ENCODE measurements at regions not wholly inside any gene's neighbourhood (a gene's known extent, or its start where the extent isn't known, plus 50 kb on each side); places are given as distances from the start of the nearest gene placed in this dataset.

DNA sequence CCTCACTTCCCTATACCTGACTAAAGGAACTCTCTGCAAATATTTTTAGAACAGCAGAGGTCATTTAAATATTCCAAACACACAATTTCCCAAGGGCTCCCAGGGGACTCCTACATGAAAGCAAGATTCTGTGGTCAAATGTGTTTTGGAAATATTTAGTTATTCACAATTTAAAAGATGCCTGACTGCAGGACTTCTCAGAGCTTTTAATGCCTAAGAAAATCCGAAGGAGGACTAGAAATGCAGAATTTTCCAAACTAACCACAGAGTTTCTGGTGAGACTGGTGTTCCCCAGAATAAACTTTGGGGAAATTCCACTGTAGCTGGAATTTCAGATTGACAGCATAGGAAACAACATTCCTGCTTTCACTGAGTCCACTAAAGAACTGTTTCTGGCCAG, 84.8 kb upstream of the MAP1LC3B2 start:
- DNase-seq (ENCODE audit: low read depth): no peak
- H3K4me3 ChIP-seq (ENCODE audit: low read length): no peak overlapping the region
- TF ChIP-seq, protein P1, sequence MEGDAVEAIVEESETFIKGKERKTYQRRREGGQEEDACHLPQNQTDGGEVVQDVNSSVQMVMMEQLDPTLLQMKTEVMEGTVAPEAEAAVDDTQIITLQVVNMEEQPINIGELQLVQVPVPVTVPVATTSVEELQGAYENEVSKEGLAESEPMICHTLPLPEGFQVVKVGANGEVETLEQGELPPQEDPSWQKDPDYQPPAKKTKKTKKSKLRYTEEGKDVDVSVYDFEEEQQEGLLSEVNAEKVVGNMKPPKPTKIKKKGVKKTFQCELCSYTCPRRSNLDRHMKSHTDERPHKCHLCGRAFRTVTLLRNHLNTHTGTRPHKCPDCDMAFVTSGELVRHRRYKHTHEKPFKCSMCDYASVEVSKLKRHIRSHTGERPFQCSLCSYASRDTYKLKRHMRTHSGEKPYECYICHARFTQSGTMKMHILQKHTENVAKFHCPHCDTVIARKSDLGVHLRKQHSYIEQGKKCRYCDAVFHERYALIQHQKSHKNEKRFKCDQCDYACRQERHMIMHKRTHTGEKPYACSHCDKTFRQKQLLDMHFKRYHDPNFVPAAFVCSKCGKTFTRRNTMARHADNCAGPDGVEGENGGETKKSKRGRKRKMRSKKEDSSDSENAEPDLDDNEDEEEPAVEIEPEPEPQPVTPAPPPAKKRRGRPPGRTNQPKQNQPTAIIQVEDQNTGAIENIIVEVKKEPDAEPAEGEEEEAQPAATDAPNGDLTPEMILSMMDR (IDR thresholded peaks at IDR 0.05; ENCODE audit: insufficient read depth, low read depth, low read length, missing control alignments): no peak

DNA sequence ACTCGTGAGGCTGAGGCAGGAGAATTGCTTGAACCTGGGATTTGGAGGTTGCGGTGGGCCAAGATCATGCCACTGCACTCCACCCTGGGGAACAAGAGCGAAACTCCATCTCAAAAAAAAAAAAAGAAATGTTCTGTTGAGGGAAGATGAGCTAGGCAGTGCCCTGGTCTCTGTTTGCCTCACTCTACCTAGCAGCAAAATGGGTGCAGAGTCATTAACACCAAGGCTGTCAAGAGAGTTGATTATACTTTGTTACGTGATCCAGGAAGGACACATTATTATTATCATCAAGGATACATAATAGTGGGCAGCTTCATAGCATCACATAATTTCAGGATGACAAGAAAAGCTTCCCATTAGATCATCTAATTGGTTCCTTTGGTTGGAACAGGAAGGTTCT, 84.3 kb upstream of the MAP1LC3B2 start:
- TF ChIP-seq, protein P1 (IDR thresholded peaks at IDR 0.05; ENCODE audit: insufficient read depth, low read depth, low read length, missing control alignments): no peak
- H3K4me3 ChIP-seq (ENCODE audit: low read length): no peak overlapping the region
- DNase-seq (ENCODE audit: low read depth): no peak

DNA sequence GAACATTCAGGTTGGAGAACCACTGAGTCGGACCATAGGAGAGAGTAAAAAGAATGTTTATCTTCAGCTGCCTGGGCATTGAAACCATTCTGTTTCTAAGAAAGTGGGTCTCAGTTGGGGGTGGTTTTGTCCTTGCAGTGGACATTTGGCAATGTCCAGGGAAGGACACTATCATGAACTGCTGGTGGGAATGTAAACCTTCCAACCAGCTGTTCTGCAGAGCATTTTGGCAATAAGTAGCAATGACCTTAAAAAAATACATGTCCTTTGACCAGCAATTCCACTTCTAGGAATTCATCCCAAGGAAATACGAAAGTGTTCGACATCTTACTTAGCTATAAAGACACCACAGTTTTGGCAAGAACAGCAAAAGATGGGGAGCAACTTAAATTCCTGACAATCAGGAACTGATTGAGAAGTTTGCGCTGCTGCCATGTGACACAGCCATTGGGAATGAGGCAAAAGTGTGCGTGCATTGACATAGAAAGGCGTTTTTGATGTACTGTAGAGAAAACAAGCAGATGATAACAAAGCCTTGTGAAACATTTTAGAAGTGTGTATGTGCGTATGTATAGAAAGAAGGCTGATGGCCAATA, 82.9 kb upstream of the MAP1LC3B2 start:
- no peak for DNase-seq (ENCODE audit: low read depth)
- TF ChIP-seq, protein P1 (IDR thresholded peaks at IDR 0.05; ENCODE audit: insufficient read depth, low read depth, low read length, missing control alignments): no peak
- H3K4me3 ChIP-seq (ENCODE audit: low read length): no peak overlapping the region

DNA sequence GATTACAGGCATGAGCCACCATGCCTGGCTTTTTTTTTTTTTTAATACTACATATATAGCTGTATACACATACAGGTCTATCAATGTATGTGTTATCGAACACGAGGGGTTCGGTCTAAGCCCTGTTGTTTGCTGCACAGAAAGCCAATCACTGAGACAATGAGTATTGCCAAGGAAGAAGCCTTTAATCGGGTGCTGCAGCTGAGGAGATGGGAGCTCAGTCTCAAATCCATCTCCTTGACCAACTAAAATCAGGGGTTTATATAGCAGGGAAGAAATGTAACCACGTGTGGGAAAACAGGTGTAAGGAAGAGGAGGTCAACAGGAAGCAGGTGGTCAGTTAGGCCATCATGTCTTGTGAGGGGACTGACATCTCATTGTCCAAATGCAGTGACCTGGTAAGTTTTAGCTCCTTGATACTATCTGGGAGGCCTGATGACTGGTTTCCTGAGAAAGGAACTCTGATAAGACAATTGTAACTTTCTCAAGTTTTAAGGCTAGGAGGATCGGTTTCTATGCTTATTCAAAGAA, 80.9 kb upstream of the MAP1LC3B2 start:
- TF ChIP-seq, protein P1 (IDR thresholded peaks at IDR 0.05; ENCODE audit: insufficient read depth, low read depth, low read length, missing control alignments): no peak
- H3K4me3 ChIP-seq (ENCODE audit: low read length): no peak overlapping the region
- no peak for DNase-seq (ENCODE audit: low read depth)

DNA sequence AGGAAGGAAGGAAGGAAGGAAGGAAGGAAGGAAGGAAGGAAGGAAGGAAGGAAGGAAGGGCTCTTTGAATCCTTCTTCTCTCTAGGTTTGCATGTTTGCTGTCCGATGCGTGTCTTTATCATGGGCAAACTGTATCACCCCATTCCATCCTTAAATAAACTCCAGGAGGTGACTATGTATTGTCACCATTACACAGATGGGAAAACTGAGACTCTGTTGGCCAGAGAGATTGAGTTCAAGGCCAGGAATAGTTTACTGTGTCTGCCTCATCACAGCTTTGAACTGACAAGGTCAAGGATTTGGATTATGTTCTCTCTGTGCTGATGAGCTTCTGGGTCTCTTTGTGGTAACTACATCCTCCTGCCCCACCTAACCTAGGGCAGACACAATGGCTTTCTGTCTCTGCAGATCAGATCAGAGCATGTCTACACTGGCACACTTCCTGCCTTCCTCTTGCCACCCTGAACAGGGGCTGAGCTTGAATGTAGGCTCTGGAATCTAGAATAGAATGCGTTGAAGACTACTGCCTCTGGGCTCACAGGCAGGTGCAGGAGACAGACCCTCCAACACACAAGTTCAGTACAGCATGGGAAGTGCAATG, 78.9 kb upstream of the MAP1LC3B2 start:
- TF ChIP-seq, protein P1 (IDR thresholded peaks at IDR 0.05; ENCODE audit: insufficient read depth, low read depth, low read length, missing control alignments): no peak
- no peak overlapping the region for H3K4me3 ChIP-seq (ENCODE audit: low read length)
- DNase-seq (ENCODE audit: low read depth): peak; percentile 24

DNA sequence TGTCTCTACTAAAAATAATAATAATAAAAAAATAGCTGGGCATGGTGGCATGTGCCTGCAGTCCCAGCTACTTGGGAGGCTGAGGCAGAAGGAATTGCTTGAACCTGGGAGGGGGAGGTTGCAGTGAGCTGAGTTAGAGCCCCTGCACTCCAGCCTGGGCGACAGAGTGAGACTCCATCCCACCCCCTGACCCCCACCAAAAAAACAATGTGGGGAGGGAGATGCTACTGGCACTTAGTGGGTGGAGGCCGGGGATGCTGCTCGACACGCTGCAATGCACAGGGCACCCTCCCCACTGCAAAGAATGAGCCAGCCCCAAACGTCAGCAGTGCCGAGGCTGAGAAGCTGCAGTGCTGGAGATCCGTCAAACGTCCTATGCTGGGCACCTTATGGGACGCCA, 77.5 kb upstream of the MAP1LC3B2 start:
- H3K4me3 ChIP-seq (ENCODE audit: low read length): no peak overlapping the region
- TF ChIP-seq, protein P1 (IDR thresholded peaks at IDR 0.05; ENCODE audit: insufficient read depth, low read depth, low read length, missing control alignments): no peak

DNA sequence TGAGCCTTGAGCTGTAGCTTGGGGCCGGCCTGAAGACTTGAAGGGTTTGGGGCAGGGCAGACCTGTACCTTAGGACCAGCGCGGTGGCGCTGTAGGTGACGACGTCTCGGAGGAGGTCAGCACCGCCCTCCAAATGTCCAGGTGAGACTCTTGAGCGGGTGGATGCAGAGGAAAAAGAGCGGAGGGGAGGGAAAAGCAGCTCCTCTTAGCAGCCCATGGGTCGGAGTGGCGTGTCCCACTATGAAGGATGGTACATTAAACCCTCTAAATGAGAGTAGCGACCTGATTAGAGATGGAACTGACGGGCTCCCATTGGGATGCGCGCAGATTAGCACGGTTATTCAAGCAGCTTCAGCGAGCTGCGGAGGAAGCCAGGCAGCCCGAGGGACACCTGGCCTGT, 77.0 kb upstream of the MAP1LC3B2 start:
- H3K4me3 ChIP-seq (ENCODE audit: low read length): no peak overlapping the region
- TF ChIP-seq, protein P1 (IDR thresholded peaks at IDR 0.05; ENCODE audit: insufficient read depth, low read depth, low read length, missing control alignments): no peak
- no peak for DNase-seq (ENCODE audit: low read depth)

More for the DNA sequence above, 77.5 kb upstream of the MAP1LC3B2 start:
- DNase-seq (ENCODE audit: low read depth): no peak

Measured in epithelial cell of esophagus (primary cell).